Stimulated activated CD8-positive, alpha-beta memory T cell treated with anti-CD3 and anti-CD28 coated beads, Interleukin-7, amount 100 ng/mL, for 24 hours (primary cell): ENCODE measurements at regions not wholly inside any gene's neighbourhood (a gene's known extent, or its start where the extent isn't known, plus 50 kb on each side); places are given as distances from the start of the nearest gene placed in this dataset.

Experiments used
- DNase-seq: peaks from one replicate; pipeline ENCODE4 v3.0.0-alpha.2; 2020; ENCODE audit warnings: low read depth

GRCh38 chr17:73785496-73785895 is 141.3 kb upstream of the SDK2 start:
- DNase-seq = no peak

- no peak for DNase-seq
These were observed 141.9 kb upstream of the SDK2 start for GRCh38 chr17:73785958-73786743.

- no peak for DNase-seq
These were observed 143.1 kb upstream of the SDK2 start for GRCh38 chr17:73787076-73788059.

GRCh38 chr17:73788111-73788510 is 143.9 kb upstream of the SDK2 start:
- DNase-seq = no peak

GRCh38 chr17:73791121-73791520 is 146.9 kb upstream of the SDK2 start:
- no peak for DNase-seq

GRCh38 chr17:73791631-73792030 is 147.4 kb upstream of the SDK2 start:
- no peak for DNase-seq

GRCh38 chr17:73792994-73793393 is 148.7 kb upstream of the SDK2 start:
- DNase-seq = no peak

GRCh38 chr17:73794336-73794735 is 150.1 kb upstream of the SDK2 start:
- no peak for DNase-seq

GRCh38 chr17:73795730-73796129 is 151.5 kb upstream of the SDK2 start:
- no peak for DNase-seq

GRCh38 chr17:73797594-73798110 is 153.4 kb upstream of the SDK2 start:
- DNase-seq = no peak

GRCh38 chr17:73798111-73798748 is 154.0 kb upstream of the SDK2 start:
- no peak for DNase-seq

- no peak for DNase-seq
These were observed 154.9 kb upstream of the SDK2 start for GRCh38 chr17:73799096-73799495.

- DNase-seq = no peak
These were observed 155.8 kb upstream of the SDK2 start for GRCh38 chr17:73799781-73800627.

GRCh38 chr17:73800893-73801292 is 156.6 kb upstream of the SDK2 start:
- no peak for DNase-seq

- no peak for DNase-seq
These were observed 157.3 kb upstream of the SDK2 start for GRCh38 chr17:73801455-73802100.

- no peak for DNase-seq
These were observed 158.1 kb upstream of the SDK2 start for GRCh38 chr17:73802314-73802713.

GRCh38 chr17:73802871-73803270 is 158.6 kb upstream of the SDK2 start:
- no peak for DNase-seq

GRCh38 chr17:73803964-73804435 is 159.8 kb upstream of the SDK2 start:
- DNase-seq = no peak

- DNase-seq = no peak
These were observed 162.5 kb upstream of the SDK2 start for GRCh38 chr17:73806768-73807167.

- no peak for DNase-seq
These were observed 169.0 kb upstream of the SDK2 start for GRCh38 chr17:73813201-73813600.

- no peak for DNase-seq
These were observed 169.8 kb upstream of the SDK2 start for GRCh38 chr17:73814075-73814474.
